ENCODE measurements at regions not wholly inside any gene's neighbourhood (a gene's known extent, or its start where the extent isn't known, plus 50 kb on each side); places are given as distances from the start of the nearest gene placed in this dataset.

DNA sequence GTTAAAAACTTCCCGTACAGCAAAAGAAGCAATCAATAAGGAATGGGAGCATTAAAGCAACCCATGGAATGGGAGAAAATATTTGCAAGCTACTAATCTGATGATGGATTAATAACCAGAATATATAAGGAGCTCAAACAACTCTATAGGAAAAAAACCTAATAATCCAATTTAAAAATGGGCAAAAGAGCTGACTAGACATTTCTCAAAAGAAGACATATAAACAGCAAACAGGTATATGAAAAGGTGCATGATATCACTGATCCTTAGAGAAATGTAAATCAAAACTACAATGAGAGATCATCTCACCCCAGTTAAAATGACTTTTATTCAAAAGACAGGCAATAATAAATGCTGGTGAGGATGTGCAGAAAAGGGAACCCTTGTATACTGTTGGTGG, 52.7 kb upstream of the POU1F1 start:
- H3K36me3 ChIP-seq (ENCODE audit: control insufficient read depth in 2 of 2, insufficient read depth in 2 of 2, low read length in 2 of 2) = no peaks in the 10 kb centered on the region
- no peaks in the 10 kb centered on the region for H3K4me1 ChIP-seq (ENCODE audit: control insufficient read depth, insufficient read depth, low read length)
- H3K27ac ChIP-seq (ENCODE audit: low read length) = no peak overlapping the region
- H3K27me3 ChIP-seq (ENCODE audit: control insufficient read depth in 1 of 2, insufficient read depth in 2 of 2, low read length in 2 of 2) = no peaks in the 10 kb centered on the region
- no peaks in the 10 kb centered on the region for H3K9me3 ChIP-seq (ENCODE audit: control insufficient read depth in 2 of 2, low read length in 2 of 2)
- no peak overlapping the region for H3K4me3 ChIP-seq (ENCODE audit: low read length in 2 of 2)
- no peak overlapping the region for H3K9ac ChIP-seq (ENCODE audit: low read length in 2 of 2)

Measured in stomach smooth muscle (tissue), 2 donors.